Panc1 (cell line): ENCODE measurements at regions not wholly inside any gene's neighbourhood (a gene's known extent, or its start where the extent isn't known, plus 50 kb on each side); places are given as distances from the start of the nearest gene placed in this dataset.

ENCODE experiments used
- SIN3A ChIP-seq: IDR thresholded peaks from 2 replicates; pipeline ENCODE4 v1.6.1; 2012; ENCODE audit warnings: low read depth, mild to moderate bottlenecking, low read length, moderate library complexity, borderline replicate concordance; ENCODE audit not compliant: insufficient read depth
- TF ChIP-seq, protein P1 (sequence below): fragments of 450-650 bp; IDR thresholded peaks from 2 replicates; pipeline ENCODE4 v1.5.1; 2017; ENCODE audit warnings: mild to moderate bottlenecking

DNA sequence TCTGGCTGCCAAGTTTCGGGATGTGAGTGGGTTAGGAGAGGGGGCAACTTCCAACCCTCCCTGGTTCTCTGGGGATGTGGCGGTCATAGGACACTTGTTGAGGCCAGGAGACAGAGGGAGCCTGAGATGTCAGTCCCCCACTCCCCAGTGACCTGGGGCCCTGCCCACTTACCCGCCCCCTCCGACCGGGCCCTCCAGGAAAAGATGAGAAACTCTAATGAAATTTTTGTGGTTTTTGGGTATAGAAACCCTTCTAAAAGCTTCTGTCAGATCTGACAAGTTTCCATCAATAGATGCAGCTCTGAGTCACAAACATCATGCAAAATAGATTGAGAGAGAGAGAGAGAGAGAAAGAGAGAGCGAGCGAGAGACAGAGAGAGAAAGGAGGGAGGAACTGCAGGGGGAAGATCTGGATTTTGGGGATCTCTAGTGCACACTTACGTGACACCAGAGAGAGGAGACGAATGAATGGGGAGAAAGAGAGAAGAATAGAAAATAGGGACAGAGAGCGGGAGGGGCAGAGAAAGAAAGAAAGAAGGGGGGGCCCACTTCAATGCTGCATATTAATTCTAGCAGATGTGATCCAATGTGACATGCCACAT is 94.0 kb downstream of the PTPRS start:
- no peak for TF ChIP-seq SIN3A
- TF ChIP-seq, protein P1, sequence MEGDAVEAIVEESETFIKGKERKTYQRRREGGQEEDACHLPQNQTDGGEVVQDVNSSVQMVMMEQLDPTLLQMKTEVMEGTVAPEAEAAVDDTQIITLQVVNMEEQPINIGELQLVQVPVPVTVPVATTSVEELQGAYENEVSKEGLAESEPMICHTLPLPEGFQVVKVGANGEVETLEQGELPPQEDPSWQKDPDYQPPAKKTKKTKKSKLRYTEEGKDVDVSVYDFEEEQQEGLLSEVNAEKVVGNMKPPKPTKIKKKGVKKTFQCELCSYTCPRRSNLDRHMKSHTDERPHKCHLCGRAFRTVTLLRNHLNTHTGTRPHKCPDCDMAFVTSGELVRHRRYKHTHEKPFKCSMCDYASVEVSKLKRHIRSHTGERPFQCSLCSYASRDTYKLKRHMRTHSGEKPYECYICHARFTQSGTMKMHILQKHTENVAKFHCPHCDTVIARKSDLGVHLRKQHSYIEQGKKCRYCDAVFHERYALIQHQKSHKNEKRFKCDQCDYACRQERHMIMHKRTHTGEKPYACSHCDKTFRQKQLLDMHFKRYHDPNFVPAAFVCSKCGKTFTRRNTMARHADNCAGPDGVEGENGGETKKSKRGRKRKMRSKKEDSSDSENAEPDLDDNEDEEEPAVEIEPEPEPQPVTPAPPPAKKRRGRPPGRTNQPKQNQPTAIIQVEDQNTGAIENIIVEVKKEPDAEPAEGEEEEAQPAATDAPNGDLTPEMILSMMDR = no peak
